Activated CD8-positive, alpha-beta memory T cell treated with anti-CD3 and anti-CD28 coated beads, Interleukin-2, amount 50 U/mL, for 1 hour (primary cell): ENCODE measurements at regions not wholly inside any gene's neighbourhood (a gene's known extent, or its start where the extent isn't known, plus 50 kb on each side); places are given as distances from the start of the nearest gene placed in this dataset.
"Not testable (repeated sequence)": the region's sequence is repeated elsewhere in the genome, so short reads cannot be mapped to it uniquely, and the experiment has no call there.

ENCODE experiments used
- DNase-seq: peaks from one replicate; pipeline ENCODE4 v3.0.0-alpha.2; 2020; ENCODE audit errors: extremely low read depth

- no peak for DNase-seq
These were observed 538.3 kb upstream of the PTGER4 start for GRCh38 chr5:40141418-40141817.

- no peak for DNase-seq
These were observed 542.5 kb upstream of the PTGER4 start for GRCh38 chr5:40137223-40137622.

GRCh38 chr5:40134883-40135520 is 544.7 kb upstream of the PTGER4 start:
- DNase-seq = no peak

GRCh38 chr5:40124367-40124766 is 555.3 kb upstream of the PTGER4 start:
- DNase-seq = no peak

GRCh38 chr5:40121236-40121635 is 558.5 kb upstream of the PTGER4 start:
- DNase-seq = no peak

- DNase-seq = no peak
These were observed 566.8 kb upstream of the PTGER4 start for GRCh38 chr5:40112875-40113274.

- not testable (repeated sequence) for DNase-seq
These were observed 568.7 kb upstream of the PTGER4 start for GRCh38 chr5:40111036-40111435.

GRCh38 chr5:40108764-40109390 is 570.8 kb upstream of the PTGER4 start:
- not testable (repeated sequence) for DNase-seq

- not testable (repeated sequence) for DNase-seq
These were observed 571.9 kb upstream of the PTGER4 start for GRCh38 chr5:40107786-40108185.

- DNase-seq = no peak
These were observed 572.9 kb upstream of the PTGER4 start for GRCh38 chr5:40106847-40107246.

- no peak for DNase-seq
These were observed 581.4 kb upstream of the PTGER4 start for GRCh38 chr5:40098313-40098712.

GRCh38 chr5:40093550-40093949 is 586.2 kb upstream of the PTGER4 start:
- DNase-seq = no peak

- DNase-seq = no peak
These were observed 590.4 kb upstream of the PTGER4 start for GRCh38 chr5:40089269-40089668.

GRCh38 chr5:40084614-40085013 is 595.1 kb upstream of the PTGER4 start:
- no peak for DNase-seq

GRCh38 chr5:40082313-40082712 is 597.4 kb upstream of the PTGER4 start:
- DNase-seq = no peak

GRCh38 chr5:40080191-40080590 is 599.5 kb upstream of the PTGER4 start:
- no peak for DNase-seq

GRCh38 chr5:40078898-40079575 is 600.7 kb upstream of the PTGER4 start:
- DNase-seq = no peak

- no peak for DNase-seq
These were observed 604.9 kb upstream of the PTGER4 start for GRCh38 chr5:40074826-40075225.

- no peak for DNase-seq
These were observed 605.8 kb upstream of the PTGER4 start for GRCh38 chr5:40073927-40074326.

GRCh38 chr5:40071870-40072269 is 607.8 kb upstream of the PTGER4 start:
- DNase-seq = no peak

GRCh38 chr5:40066616-40067015 is 613.1 kb upstream of the PTGER4 start:
- no peak for DNase-seq

- no peak for DNase-seq
These were observed 626.9 kb upstream of the PTGER4 start for GRCh38 chr5:40052808-40053207.

GRCh38 chr5:40046792-40047191 is 622.0 kb upstream of the DAB2 start:
- no peak for DNase-seq
